Natural killer cell (primary cell): ENCODE measurements at regions not wholly inside any gene's neighbourhood (a gene's known extent, or its start where the extent isn't known, plus 50 kb on each side); places are given as distances from the start of the nearest gene placed in this dataset.
A peak's percentile ranks its signal among the peaks of the same experiment; 100 is the strongest.

Experiments
- ATAC-seq, 3 donors: fragments of 150-1000 bp in 2 of 3; fragments of 200-7000 bp in 1 of 3; cut with Tn5 transposase; 1 replicate in 1 of 3; 2 replicates in 2 of 3; pipeline ENCODE4 v1.10.0; 2021; ENCODE audit warnings: mild to moderate bottlenecking in 2 of 3, moderate library complexity in 2 of 3
- DNase-seq, 2 donors: peaks; one replicate each; pipeline versions ENCODE4 v3.0.0 to v3.0.0-alpha.2; 2013 to 2021; ENCODE audit warnings: mixed read lengths in 1 of 2
- H3K27ac ChIP-seq: one replicate; pipeline ENCODE4 v1.5.1; 2013; ENCODE audit warnings: mild to moderate bottlenecking, low read length
- H3K27me3 ChIP-seq: one replicate; pipeline ENCODE4 v1.6.1; 2013; ENCODE audit warnings: low read length; ENCODE audit not compliant: control insufficient read depth, insufficient read depth
- H3K36me3 ChIP-seq: one replicate; pipeline ENCODE4 v1.6.1; 2013; ENCODE audit warnings: low read length; ENCODE audit not compliant: control insufficient read depth, insufficient read depth
- H3K4me1 ChIP-seq: one replicate; pipeline ENCODE4 v1.6.1; 2013; ENCODE audit warnings: low read length; ENCODE audit not compliant: control insufficient read depth, insufficient read depth
- H3K4me3 ChIP-seq: one replicate; pipeline ENCODE4 v1.5.1; 2013; ENCODE audit warnings: low read length
- H3K9me3 ChIP-seq: one replicate; pipeline ENCODE4 v1.6.1; 2013; ENCODE audit warnings: low read length; ENCODE audit not compliant: control insufficient read depth, insufficient read depth
- H3K27ac Mint-ChIP-seq, 2 donors: one replicate each; pipeline ENCODE4 v1.8.0; 2022; ENCODE audit warnings: mild to moderate bottlenecking in 2 of 2, mixed read lengths in 2 of 2, moderate library complexity in 1 of 2
- H3K27me3 Mint-ChIP-seq, 2 donors: one replicate each; pipeline ENCODE4 v1.8.0; 2022; ENCODE audit warnings: low read depth in 2 of 2, mixed read lengths in 2 of 2
- H3K36me3 Mint-ChIP-seq: one replicate; pipeline ENCODE4 v1.8.0; 2022; ENCODE audit warnings: mixed read lengths
- H3K4me1 Mint-ChIP-seq, 2 donors: one replicate each; pipeline ENCODE4 v1.8.0; 2022; ENCODE audit warnings: mixed read lengths in 2 of 2
- H3K4me3 Mint-ChIP-seq: one replicate; pipeline ENCODE4 v1.8.0; 2022; ENCODE audit warnings: mild to moderate bottlenecking, moderate library complexity, mixed read lengths
- H3K9me3 Mint-ChIP-seq, 2 donors: one replicate each; pipeline ENCODE4 v1.8.0; 2022; ENCODE audit warnings: mixed read lengths in 2 of 2
- WGBS: methylation state at CpG from one replicate; pipeline ENCODE4 v1.1.7; 2013; ENCODE audit warnings: missing lambda C conversion rate; ENCODE audit not compliant: insufficient coverage; 5-methylcytosine and 5-hydroxymethylcytosine counted together
- intact Hi-C: fragments of 100-400 bp; cut with micrococcal nuclease; formaldehyde crosslinking; loops from one replicate; pipeline ENCODE4 v1.14.2; 2022
- TF ChIP-seq, protein P1 (sequence below): fragments of 200-600 bp; IDR thresholded peaks from one replicate; pipeline ENCODE4 v1.8.0; 2022; ENCODE audit warnings: antibody characterized with exemption

DNA sequence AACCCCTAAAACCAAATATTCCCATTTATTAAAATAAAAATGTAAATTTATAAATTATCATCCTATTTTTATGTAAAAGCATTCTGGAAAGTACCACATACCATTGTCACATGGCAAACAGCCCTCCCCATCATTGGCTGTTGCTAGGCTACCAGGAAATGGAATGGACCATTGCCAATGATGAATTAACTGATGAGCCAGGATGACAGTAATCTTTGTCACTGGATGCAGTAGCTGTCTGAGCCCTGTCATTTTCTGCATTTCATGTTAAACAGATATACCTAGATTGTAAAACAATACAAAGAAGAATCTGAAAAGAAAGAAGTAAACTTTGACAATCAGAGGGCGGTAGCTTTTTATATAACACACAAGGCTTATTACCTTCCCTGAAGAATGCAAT is 641.4 kb downstream of the BCL11A start:
- no peaks in the 10 kb centered on the region for H3K27me3 ChIP-seq
- Mint-ChIP-seq H3K27ac (no peak overlapping the region), H3K9me3 (no peaks in the 10 kb centered on the region), H3K4me1 (no peaks in the 10 kb centered on the region), H3K27me3 (peaks cover 0 to 7% of the 10 kb centered on the region in 2 donors), H3K4me3 (no peak overlapping the region), H3K36me3 (no peaks in the 10 kb centered on the region)
- ATAC-seq (no peak), DNase-seq (no peak)
- no peaks in the 10 kb centered on the region for H3K9me3 ChIP-seq
- no peaks in the 10 kb centered on the region for H3K4me1 ChIP-seq
- no peaks in the 10 kb centered on the region for H3K36me3 ChIP-seq
- intact Hi-C loops, result no loop called here
- H3K4me3 ChIP-seq, result no peak overlapping the region
- TF ChIP-seq, protein P1, sequence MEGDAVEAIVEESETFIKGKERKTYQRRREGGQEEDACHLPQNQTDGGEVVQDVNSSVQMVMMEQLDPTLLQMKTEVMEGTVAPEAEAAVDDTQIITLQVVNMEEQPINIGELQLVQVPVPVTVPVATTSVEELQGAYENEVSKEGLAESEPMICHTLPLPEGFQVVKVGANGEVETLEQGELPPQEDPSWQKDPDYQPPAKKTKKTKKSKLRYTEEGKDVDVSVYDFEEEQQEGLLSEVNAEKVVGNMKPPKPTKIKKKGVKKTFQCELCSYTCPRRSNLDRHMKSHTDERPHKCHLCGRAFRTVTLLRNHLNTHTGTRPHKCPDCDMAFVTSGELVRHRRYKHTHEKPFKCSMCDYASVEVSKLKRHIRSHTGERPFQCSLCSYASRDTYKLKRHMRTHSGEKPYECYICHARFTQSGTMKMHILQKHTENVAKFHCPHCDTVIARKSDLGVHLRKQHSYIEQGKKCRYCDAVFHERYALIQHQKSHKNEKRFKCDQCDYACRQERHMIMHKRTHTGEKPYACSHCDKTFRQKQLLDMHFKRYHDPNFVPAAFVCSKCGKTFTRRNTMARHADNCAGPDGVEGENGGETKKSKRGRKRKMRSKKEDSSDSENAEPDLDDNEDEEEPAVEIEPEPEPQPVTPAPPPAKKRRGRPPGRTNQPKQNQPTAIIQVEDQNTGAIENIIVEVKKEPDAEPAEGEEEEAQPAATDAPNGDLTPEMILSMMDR, result no peak
- H3K27ac ChIP-seq, result no peak overlapping the region
- WGBS, result no CpG with 5 or more reads among the region's 1 CpG

- H3K4me1 Mint-ChIP-seq, result no peaks in the 10 kb centered on the region
- no peak overlapping the region for H3K27ac ChIP-seq
- no peaks in the 10 kb centered on the region for H3K9me3 Mint-ChIP-seq
- H3K27ac Mint-ChIP-seq, result no peak overlapping the region
- no peak overlapping the region for H3K4me3 Mint-ChIP-seq
- no peak for ATAC-seq
- H3K27me3 Mint-ChIP-seq, result peaks cover 0 to 7% of the 10 kb centered on the region in 2 donors
- WGBS, result 79% methylated on average over 1 of the region's 1 CpG
- no peaks in the 10 kb centered on the region for H3K36me3 Mint-ChIP-seq
- H3K36me3 ChIP-seq, result no peaks in the 10 kb centered on the region
- H3K27me3 ChIP-seq, result no peaks in the 10 kb centered on the region
- intact Hi-C loops, result no loop called here
- H3K4me3 ChIP-seq, result no peak overlapping the region
- H3K4me1 ChIP-seq, result no peaks in the 10 kb centered on the region
- peak in 1 of 2 donors; percentile 6 for DNase-seq
- no peaks in the 10 kb centered on the region for H3K9me3 ChIP-seq
- TF ChIP-seq, protein P1, result no peak
These were observed 643.3 kb downstream of the BCL11A start for GRCh38 chr2:59910166-59910565.

GRCh38 chr2:59909147-59909546 is 644.3 kb downstream of the BCL11A start:
- Histone ChIP-seq H3K4me1 (no peaks in the 10 kb centered on the region), H3K36me3 (no peaks in the 10 kb centered on the region), H3K27ac (no peak overlapping the region), H3K9me3 (no peaks in the 10 kb centered on the region), H3K27me3 (no peaks in the 10 kb centered on the region), H3K4me3 (no peak overlapping the region)
- 50% methylated on average over 2 of the region's 3 CpGs for WGBS
- TF ChIP-seq, protein P1, result no peak
- Mint-ChIP-seq H3K4me3 (no peak overlapping the region), H3K36me3 (no peaks in the 10 kb centered on the region), H3K4me1 (no peaks in the 10 kb centered on the region), H3K27ac (no peak overlapping the region), H3K9me3 (no peaks in the 10 kb centered on the region), H3K27me3 (peaks cover 0 to 7% of the 10 kb centered on the region in 2 donors)
- intact Hi-C loops, result no loop called here
- ATAC-seq, result no peak
- DNase-seq, result no peak

DNA sequence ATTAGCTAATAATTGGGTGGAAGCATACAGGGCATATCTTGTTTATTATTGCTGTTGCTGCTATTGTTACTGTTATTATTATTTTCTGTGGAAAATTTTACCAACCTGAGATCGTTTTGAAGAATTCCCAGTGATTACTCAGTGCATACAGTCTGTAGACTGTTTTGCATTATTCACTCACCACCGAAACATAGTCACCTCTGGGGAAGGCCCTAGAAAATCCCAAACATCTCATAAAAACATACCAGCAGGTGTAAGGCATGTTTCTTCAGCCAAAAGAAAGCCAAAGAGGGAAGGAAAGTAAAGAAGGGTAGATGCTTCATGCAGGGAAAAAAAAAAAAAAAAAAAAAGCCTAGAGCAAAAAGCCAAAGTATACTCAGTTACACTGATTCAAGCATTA is 647.7 kb downstream of the BCL11A start:
- Histone ChIP-seq H3K27me3 (no peaks in the 10 kb centered on the region), H3K4me1 (no peaks in the 10 kb centered on the region), H3K36me3 (no peaks in the 10 kb centered on the region), H3K4me3 (no peak overlapping the region), H3K27ac (no peak overlapping the region), H3K9me3 (no peaks in the 10 kb centered on the region)
- TF ChIP-seq, protein P1, result no peak
- Mint-ChIP-seq H3K36me3 (no peaks in the 10 kb centered on the region), H3K27ac (no peak overlapping the region), H3K4me3 (no peak overlapping the region), H3K9me3 (no peaks in the 10 kb centered on the region), H3K4me1 (no peaks in the 10 kb centered on the region), H3K27me3 (no peaks in the 10 kb centered on the region)
- DNase-seq (no peak), ATAC-seq (no peak)
- WGBS, result 88% methylated on average over 2 of the region's 2 CpGs
- intact Hi-C loops, result no loop called here
